IMR-90 (cell line): ENCODE measurements at regions not wholly inside any gene's neighbourhood (a gene's known extent, or its start where the extent isn't known, plus 50 kb on each side); places are given as distances from the start of the nearest gene placed in this dataset.

Source experiments
- BHLHE40 ChIP-seq: fragments of 150-350 bp; IDR thresholded peaks from 2 replicates; pipeline ENCODE4 v1.6.1; 2016; ENCODE audit warnings: mild to moderate bottlenecking, low read depth, low read length
- CEBPB ChIP-seq: IDR thresholded peaks from 2 replicates; pipeline ENCODE4 v1.6.1; 2012; ENCODE audit warnings: low read depth, low read length, improper control_type of control experiment
- CTCF ChIP-seq: conservative IDR thresholded peaks from 2 replicates; pipeline ENCODE4 v1.5.1; 2012; ENCODE audit warnings: mild to moderate bottlenecking, low read depth, low read length, improper control_type of control experiment
- FOS ChIP-seq: fragments of 150-350 bp; IDR thresholded peaks from 2 replicates; pipeline ENCODE4 v1.6.1; 2016; ENCODE audit warnings: low read depth, low read length
- MAFK ChIP-seq: IDR thresholded peaks from 2 replicates; pipeline ENCODE4 v1.6.1; 2012; ENCODE audit warnings: low read depth, low read length, improper control_type of control experiment
- MXI1 ChIP-seq: IDR thresholded peaks from 2 replicates; pipeline ENCODE4 v1.6.1; 2012; ENCODE audit warnings: low read depth, mild to moderate bottlenecking, low read length, moderate library complexity, borderline replicate concordance
- NFE2L2 ChIP-seq: fragments of 150-350 bp; IDR thresholded peaks from 2 replicates; pipeline ENCODE4 v1.6.1; 2016; ENCODE audit warnings: low read depth, mild to moderate bottlenecking, low read length
- POLR2A ChIP-seq: IDR thresholded peaks from 2 replicates; pipeline ENCODE4 v1.6.1; 2012; ENCODE audit warnings: mild to moderate bottlenecking, low read depth, low read length
- RAD21 ChIP-seq: IDR thresholded peaks from 2 replicates; pipeline ENCODE4 v1.6.1; 2012; ENCODE audit warnings: low read length, improper control_type of control experiment
- RCOR1 ChIP-seq: IDR thresholded peaks from 2 replicates; pipeline ENCODE4 v1.6.1; 2012; ENCODE audit warnings: mild to moderate bottlenecking, low read length, improper control_type of control experiment; ENCODE audit not compliant: insufficient replicate concordance
- RFX5 ChIP-seq: IDR thresholded peaks from 2 replicates; pipeline ENCODE4 v1.8.0; 2012; ENCODE audit warnings: low read depth, mild to moderate bottlenecking, low read length, moderate library complexity
- SMC3 ChIP-seq: fragments of 150-350 bp; IDR thresholded peaks from 2 replicates; pipeline ENCODE4 v1.6.1; 2016; ENCODE audit warnings: low read depth, mild to moderate bottlenecking, antibody characterized with exemption, low read length, moderate library complexity
- USF2 ChIP-seq: fragments of 150-350 bp; IDR thresholded peaks from 2 replicates; pipeline ENCODE4 v1.6.1; 2017; ENCODE audit warnings: mild to moderate bottlenecking, antibody characterized with exemption, low read length, low read depth

- no peak for TF ChIP-seq CTCF
- no peak for TF ChIP-seq POLR2A
- TF ChIP-seq RCOR1 = no peak
- no peak for TF ChIP-seq USF2
- TF ChIP-seq CEBPB = no peak
- no peak for TF ChIP-seq FOS
- TF ChIP-seq NFE2L2 = no peak
- no peak for TF ChIP-seq MAFK
- no peak for TF ChIP-seq SMC3
- TF ChIP-seq BHLHE40 = no peak
- TF ChIP-seq RFX5 = no peak
- TF ChIP-seq MXI1 = no peak
- TF ChIP-seq RAD21 = no peak
Observed at GRCh38 chr15:99509686-99510461, 55.9 kb upstream of the MEF2A start.
